ENCODE measurements at regions not wholly inside any gene's neighbourhood (a gene's known extent, or its start where the extent isn't known, plus 50 kb on each side); places are given as distances from the start of the nearest gene placed in this dataset.

DNA sequence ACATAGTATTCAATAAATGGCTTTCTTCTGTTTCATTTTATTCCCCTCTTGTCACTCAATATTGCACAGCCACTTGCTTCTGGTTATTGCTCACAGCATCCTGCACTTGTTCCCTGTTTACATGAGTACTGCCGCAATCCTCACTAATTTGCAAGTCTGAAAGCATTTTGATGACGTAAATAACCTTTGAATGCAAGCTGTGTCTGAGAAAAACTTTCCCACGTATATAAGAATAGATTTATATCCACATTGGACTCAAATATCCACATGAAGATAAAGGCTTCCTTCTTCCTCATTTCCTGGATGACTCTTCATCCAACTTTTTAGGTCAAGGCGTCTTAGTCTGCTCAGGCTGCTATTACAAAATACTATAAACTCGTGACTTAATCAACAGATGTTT is 88.2 kb upstream of the DAP start:
- DNase-seq (ENCODE audit: low read depth in 2 of 2), result no peak

DNA sequence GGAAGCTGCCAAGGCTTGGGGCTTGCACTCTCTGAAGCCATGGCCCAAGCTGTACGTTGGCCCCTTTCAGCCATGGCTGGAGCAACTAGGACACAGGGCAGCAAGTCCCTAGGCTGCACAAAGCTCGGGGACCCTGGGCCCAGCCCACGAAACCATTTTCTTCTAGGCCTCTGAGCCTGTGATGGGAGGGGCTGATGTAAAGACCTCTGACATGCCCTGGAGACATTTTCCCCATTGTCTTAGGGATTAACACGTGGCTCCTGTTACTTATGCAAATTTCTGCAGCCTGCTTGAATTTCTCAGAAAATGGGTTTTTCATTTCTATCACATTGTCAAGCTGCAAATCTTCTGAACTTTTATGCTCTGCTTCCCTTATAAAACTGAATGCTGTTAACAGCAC is 83.0 kb upstream of the DAP start:
- no peak for DNase-seq (ENCODE audit: low read depth in 2 of 2)

DNA sequence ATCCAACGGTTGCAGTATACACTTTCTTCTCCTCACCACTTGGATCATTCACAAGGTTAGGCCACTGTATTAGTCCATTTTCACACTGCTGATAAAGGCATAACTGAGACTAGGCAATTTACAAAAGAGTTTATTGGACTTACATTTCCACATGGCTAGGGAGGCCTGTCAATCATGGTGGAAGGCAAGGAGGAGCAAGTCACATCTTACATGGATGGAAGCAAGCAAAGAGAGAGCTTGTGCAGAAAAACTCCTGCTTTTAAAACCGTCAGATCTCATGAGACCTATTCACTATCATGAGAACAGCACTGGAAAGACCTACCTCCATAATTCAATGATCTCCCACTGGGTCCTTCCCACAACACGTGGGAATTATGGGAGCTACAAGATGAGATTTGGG is 81.8 kb upstream of the DAP start:
- no peak for DNase-seq (ENCODE audit: low read depth in 2 of 2)

DNA sequence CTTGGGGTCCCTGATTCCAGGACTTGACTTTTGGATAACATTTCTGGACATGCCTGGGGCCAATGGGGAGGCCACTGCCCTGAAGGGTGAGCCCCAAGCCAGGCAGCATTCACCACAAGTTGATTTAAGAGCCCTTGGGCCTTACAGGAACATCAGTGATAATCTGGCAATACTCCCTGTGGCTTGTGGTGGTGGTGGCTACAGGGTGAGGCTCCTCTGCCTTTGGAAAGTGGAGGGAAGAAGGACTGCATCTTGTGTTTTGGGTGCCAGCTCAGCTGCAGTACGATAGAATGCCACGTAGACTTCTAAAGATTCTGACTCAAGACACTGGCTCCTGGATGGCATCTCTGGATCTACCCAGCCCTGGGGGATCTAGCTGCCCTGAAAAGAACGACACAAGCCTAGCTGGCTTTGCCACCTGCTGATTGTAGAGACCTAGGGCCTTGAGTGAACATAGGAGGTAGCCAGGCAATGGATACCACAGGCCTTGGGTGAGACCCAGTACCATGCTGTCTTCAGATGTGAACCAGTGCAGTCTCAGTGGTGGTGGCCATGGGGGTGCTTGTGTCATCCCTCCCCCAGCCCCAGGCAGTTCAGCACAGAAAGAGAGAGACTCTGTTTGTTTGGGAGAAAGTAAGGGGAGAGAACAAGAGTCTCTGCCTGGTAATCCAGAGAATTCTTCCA is 79.0 kb upstream of the DAP start:
- DNase-seq (ENCODE audit: low read depth in 2 of 2), result no peak

DNA sequence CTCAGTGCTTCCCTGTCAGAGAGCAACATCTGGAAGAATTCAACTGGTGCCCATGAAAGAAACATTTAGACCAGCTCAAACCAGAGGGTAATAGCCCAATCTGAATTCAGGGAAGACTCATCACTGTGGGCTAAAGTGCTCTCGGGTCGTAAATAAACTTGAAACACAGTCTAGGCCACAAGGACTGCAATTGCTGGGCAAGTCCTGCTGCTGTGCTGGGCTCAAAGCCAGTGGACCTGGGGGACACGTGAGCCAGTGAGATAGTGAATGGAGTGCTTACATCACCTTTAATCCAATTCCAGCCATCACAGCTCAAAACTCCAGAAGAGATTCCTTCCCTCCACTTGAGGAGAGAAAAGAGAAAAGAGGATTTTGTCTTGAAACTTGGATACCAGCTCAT is 78.1 kb upstream of the DAP start:
- DNase-seq (ENCODE audit: low read depth in 2 of 2), result no peak

DNA sequence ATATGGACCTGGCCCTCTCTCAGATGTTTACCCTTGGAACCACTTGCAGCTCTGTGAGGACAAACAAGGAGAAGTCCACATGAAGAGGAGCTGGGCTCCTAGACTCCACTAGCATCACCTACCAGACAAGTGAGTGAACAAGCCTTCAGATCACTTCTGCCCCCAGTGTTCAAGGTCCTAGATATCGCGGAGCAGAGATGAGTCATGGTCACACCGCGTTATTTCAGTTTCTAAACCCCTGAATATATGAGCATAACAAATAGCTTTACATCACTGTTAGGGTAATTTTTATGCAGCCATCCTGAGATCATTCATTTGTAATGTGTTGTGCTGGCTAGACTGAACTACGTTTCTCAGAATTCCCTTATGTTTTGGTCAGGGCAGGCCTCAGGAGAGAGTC is 77.0 kb upstream of the DAP start:
- no peak for DNase-seq (ENCODE audit: low read depth in 2 of 2)

DNA sequence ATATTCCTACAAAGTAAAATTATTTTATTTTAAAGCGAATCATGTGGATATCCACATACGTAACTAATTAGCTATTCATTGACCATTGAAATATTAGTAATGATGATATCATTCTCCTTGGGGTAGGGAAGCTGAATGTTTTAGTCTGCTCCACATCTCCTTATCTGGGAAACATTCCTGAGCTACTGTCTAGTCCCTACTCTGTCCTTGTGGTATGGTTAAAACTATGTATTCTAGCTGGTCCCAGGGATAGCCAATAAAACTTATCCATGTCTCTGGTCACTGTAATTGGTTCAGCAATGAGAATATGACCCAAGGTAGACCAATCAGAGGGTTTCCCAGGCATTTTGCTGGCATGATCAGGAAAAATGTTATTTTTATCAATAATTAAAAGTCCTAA is 76.0 kb upstream of the DAP start:
- no peak for DNase-seq (ENCODE audit: low read depth in 2 of 2)

DNA sequence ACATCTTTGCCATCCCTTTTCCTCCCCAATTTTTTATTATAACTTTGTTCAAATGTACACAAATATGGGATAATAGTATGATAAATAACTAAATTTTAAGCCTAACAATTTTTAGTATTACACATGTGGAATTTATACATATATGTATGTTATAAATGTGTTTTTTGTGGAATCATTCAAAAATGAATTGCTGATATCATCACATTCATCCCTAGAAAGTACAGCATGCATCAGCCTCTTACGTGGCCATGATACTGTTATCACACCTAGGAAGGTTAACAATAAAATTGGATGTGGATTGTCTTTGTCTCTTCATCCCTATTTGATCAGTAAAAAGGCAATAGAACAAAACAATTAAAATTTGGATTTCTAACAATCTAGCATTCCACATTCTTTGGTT is 73.7 kb upstream of the DAP start:
- no peak for DNase-seq (ENCODE audit: low read depth in 2 of 2)

DNA sequence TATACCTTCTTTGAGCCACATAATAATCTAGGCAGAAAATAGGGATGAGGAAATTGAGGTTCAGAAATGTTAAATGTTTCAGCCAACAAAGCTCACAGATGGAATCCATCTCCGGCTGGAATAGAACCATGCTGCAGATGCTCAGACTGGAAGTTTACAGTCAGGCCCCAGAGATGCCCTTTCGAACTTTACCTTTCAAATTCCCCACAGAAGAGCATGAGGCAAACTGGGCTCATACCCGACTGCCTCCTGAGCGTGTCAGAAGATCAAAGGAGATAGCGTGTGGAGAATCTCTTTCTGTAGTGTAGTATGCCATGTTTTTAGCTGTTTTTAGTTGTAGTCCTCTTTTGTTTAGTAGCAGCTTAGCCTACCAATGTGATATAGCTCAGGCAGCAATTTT is 72.0 kb upstream of the DAP start:
- no peak for DNase-seq (ENCODE audit: low read depth in 2 of 2)

DNA sequence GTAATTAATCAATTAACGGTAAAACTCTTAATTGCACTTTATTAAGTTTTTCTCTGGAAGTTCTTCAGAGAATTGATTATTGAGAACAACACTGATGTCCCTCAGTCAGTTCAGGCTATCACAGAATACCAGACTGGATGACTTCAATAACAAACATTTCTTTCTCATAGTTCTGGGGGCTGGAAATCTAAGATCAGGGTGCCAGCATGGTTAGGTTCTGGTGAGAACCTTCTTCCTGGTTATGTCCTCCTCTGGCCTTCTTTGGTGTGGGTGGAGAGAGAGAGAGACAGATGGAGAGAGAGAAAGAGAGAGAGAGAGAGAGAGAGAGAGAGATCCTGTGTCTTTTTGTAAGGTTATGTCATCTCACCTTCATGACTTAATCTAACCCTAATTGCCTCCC is 71.4 kb upstream of the DAP start:
- no peak for DNase-seq (ENCODE audit: low read depth in 2 of 2)

DNA sequence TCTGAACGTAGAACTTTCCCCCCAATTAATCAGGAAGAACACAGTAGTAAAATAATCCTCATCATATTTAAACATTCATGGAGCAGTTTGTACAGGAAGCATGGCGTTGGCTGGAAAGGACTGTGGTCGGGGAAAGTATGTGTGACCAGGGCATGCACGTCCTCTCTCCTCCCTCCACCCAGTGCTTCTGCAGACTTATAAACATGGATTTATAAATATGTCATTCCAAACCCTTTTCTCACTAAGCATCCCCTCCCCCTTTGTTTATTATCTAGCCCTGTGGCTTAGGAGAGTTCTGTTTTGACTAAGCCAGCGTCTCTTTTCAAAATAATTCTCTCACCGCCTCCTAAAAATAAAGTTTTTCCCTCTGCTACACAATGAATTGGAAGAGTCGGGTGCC is 70.4 kb upstream of the DAP start:
- DNase-seq (ENCODE audit: low read depth in 2 of 2), result peak in 1 of 2 donors; percentile 20

DNA sequence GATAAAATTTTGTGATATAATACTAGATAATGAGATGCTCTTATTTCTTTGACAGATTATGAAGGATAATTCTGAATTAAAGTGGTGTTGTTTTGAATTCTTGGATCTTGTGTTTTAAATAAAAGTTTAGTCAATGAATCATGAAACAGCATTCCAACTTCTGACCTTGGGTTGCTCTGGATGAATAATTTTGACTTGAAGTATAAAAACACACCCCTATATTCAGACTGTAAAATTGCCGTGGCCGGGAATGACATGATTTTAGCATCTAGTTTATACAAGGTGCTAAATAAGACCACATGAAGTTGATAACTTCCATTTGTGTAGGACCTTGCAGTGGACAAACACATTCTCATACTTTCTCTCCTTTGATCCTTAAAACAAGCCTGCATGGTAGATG is 67.2 kb upstream of the DAP start:
- DNase-seq (ENCODE audit: low read depth in 2 of 2), result no peak

DNA sequence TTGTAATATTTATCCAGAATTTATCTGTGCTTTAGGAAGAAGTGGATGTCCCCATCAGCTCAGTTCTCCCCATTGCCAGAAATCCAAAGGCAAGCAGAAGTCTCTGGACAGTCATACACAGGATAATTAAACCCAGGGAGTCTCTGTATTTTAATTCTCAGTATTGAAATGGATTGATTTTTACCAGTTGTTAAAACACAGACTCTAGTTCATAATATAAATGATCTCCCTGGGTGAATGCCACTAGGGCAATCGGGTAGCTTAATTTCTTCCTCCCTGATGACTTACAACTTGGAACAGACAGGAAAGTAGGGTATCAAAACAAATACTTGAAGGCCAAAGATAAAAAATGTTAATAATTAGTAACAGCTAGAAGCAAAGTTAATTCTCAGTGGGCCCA is 66.5 kb upstream of the DAP start:
- no peak for DNase-seq (ENCODE audit: low read depth in 2 of 2)

DNA sequence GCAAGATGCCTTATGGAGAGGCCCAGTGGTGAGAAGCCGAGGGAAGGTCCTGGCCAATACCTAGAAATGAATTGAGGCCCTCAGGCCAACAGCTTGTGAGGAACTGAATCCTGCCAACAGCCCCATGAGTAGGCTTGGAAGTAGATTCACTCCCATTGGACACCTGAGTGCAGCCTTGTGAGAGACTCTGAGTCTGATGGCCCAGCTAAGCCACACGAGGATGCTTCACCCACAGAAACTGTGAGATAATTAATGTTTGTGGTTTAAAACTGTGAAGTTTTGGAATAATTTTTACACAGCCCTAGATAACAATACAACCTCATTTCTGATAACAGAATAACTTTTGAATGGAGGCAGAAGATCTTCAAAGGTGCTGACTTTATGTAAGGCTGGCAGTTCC is 65.9 kb upstream of the DAP start:
- DNase-seq (ENCODE audit: low read depth in 2 of 2), result no peak

DNA sequence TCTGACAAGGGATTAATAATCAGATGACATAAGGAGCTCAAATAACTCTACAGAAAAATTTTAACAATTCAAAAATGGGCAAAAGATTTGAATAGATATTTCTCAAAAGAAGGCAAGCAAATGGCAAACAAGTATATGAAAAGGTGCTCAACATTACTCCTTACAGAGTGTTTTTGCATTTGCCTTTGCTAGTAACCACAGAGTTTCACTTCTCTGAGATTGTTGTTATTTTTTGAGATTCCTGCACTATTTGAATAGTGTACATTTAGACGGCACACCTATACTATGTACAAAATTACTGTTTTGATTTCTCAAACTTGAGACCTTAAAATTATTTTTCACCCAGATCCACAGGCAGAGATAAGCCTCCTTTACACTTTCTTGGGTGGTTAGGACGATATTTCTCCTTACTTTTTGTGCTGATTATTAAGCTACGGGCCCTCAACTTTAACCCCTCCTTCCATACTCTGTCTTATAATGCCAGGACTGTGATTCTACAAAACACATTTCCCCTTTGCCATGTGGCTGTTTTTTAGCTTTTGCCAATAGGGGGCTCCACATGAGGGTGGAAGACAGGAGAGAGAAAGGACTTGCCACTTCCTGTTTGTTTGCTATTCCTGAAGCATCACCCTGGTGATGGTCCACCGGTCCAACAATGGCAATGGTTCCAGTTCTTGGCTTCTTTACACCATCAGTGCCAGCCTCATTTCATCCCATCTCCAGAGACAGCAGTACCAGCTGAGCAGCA is 65.0 kb upstream of the DAP start:
- DNase-seq (ENCODE audit: low read depth in 2 of 2), result no peak

DNA sequence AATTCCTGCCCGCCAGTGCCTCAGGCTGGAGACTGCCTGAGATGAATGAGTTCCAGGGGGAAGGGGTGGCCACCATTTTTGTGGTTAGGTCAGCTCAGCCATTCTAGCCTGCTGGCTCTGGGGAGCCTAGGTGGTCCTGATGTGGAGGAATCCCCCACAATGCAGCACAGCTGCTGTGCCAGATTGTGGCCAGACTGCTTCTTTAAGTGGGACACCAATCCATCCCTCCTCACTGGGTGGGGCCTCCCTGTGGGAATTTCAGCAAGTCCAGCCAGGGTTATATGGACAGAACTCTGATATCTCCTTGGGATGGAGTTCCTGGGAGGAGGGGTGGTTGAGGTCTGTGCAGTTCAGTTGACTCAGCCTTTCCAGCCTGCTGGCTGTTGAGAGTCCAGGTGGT is 51.2 kb upstream of the DAP start:
- no peak for DNase-seq (ENCODE audit: low read depth in 2 of 2)

Data from lung microvascular endothelial cell (primary cell).